ENCODE measurements at regions not wholly inside any gene's neighbourhood (a gene's known extent, or its start where the extent isn't known, plus 50 kb on each side); places are given as distances from the start of the nearest gene placed in this dataset.

DNA sequence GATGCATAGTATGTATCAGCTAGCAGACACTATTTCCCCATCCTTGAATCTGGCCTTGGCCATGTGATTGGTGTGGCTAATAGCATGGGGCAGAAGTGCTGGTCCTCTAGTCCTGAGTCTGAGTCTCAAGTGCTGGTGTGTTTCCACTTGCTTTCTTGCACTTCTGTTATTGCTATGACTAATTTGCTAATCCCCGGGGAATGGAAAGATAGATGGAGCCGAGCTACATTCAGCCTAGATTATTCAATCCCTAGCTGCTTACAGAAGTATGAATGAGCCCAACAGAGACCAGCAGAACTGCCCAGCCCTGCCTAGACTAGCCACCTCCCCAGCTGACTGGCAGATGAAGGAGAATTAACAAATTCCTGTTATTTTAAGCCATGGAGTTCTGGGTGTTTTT lies 53.2 kb upstream of the SYPL1 start:
- WGBS (ENCODE audit: low lambda C conversion rate, missing lambda C conversion rate): 73% methylated on average over 2 of the region's 2 CpGs
- Histone ChIP-seq H3K27ac (no peak overlapping the region), H3K4me2 (no peak overlapping the region), H3K4me1 (ENCODE audit: insufficient read depth) (no peaks in the 10 kb centered on the region), H3K79me2 (no peaks in the 10 kb centered on the region), H4K20me1 (ENCODE audit: insufficient read depth, poor library complexity, severe bottlenecking) (no peaks in the 10 kb centered on the region), H3K4me3 (no peak overlapping the region), H3K9me2 (replicated peaks; ENCODE audit: insufficient read depth) (no peaks in the 10 kb centered on the region), H3K36me3 (replicated peaks; ENCODE audit: insufficient read depth, low read depth) (no peaks in the 10 kb centered on the region), H3K9me3 (ENCODE audit: low read depth) (peaks cover 4% of the 10 kb centered on the region), H3K27me3 (no peaks in the 10 kb centered on the region), H2AFZ (no peak overlapping the region)
- TF ChIP-seq, protein P1, sequence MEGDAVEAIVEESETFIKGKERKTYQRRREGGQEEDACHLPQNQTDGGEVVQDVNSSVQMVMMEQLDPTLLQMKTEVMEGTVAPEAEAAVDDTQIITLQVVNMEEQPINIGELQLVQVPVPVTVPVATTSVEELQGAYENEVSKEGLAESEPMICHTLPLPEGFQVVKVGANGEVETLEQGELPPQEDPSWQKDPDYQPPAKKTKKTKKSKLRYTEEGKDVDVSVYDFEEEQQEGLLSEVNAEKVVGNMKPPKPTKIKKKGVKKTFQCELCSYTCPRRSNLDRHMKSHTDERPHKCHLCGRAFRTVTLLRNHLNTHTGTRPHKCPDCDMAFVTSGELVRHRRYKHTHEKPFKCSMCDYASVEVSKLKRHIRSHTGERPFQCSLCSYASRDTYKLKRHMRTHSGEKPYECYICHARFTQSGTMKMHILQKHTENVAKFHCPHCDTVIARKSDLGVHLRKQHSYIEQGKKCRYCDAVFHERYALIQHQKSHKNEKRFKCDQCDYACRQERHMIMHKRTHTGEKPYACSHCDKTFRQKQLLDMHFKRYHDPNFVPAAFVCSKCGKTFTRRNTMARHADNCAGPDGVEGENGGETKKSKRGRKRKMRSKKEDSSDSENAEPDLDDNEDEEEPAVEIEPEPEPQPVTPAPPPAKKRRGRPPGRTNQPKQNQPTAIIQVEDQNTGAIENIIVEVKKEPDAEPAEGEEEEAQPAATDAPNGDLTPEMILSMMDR (IDR thresholded peaks at IDR 0.05; ENCODE audit: poor library complexity): no peak
- TF ChIP-seq EZH2 (IDR thresholded peaks at IDR 0.05; ENCODE audit: borderline replicate concordance): no peak
- TF ChIP-seq EZH2phosphoT487 (IDR thresholded peaks at IDR 0.05; ENCODE audit: low read depth, severe bottlenecking, unreplicated experiment): no peak
- DNase-seq (ENCODE audit: low spot score): no peak

DNA sequence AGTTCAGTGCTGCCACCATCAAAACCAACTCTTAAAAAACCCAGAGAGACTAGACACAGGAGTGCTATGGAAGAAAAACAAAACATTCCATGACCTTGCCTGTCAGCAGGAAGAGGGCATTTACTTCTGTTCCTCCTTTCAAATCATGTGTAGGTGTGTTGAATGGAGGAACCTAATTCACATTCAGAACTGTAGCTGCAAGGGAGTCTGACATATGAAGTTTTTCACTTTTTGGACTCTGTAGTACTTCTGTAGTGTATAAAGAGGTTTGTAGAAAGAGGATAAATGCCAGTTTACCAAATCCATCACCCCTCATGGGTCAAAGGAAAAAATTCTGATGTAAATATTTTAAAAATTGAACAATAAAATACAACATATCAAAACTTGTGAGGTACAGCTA lies 51.1 kb upstream of the SYPL1 start:
- Histone ChIP-seq H3K4me3 (no peak overlapping the region), H3K27me3 (peaks cover 4% of the 10 kb centered on the region), H3K27ac (no peak overlapping the region), H2AFZ (no peak overlapping the region), H4K20me1 (ENCODE audit: insufficient read depth, poor library complexity, severe bottlenecking) (no peaks in the 10 kb centered on the region), H3K9me3 (ENCODE audit: low read depth) (peaks cover 4% of the 10 kb centered on the region), H3K4me1 (ENCODE audit: insufficient read depth) (no peaks in the 10 kb centered on the region), H3K79me2 (no peaks in the 10 kb centered on the region), H3K36me3 (replicated peaks; ENCODE audit: insufficient read depth, low read depth) (no peaks in the 10 kb centered on the region), H3K4me2 (no peak overlapping the region), H3K9me2 (replicated peaks; ENCODE audit: insufficient read depth) (no peaks in the 10 kb centered on the region)
- DNase-seq (ENCODE audit: low spot score): no peak
- TF ChIP-seq EZH2 (IDR thresholded peaks at IDR 0.05; ENCODE audit: borderline replicate concordance) (no peak), EZH2phosphoT487 (IDR thresholded peaks at IDR 0.05; ENCODE audit: low read depth, severe bottlenecking, unreplicated experiment) (no peak)
- TF ChIP-seq, protein P1 (IDR thresholded peaks at IDR 0.05; ENCODE audit: poor library complexity): no peak
